ENCODE measurements at regions not wholly inside any gene's neighbourhood (a gene's known extent, or its start where the extent isn't known, plus 50 kb on each side); places are given as distances from the start of the nearest gene placed in this dataset.

DNA sequence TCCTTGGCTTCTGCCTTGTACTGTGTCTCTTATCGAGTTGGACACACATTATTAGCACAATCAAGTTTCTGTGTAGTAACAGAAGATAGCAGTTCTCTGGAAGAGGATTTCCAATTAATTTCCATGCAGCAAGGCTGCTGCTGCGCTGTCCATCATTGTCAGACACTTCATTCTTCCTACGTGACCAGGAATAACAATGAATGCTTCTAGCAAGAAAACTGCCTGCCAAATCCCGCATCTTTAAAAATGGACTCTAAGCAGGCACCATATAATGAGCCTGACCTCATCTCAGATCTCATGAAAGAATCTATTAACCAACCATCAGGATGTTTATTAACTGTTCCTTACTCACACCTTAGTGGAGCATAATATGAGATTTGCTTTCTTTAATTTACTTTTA lies 1067.7 kb upstream of the FAM98A start:
- TF ChIP-seq CTCF (IDR thresholded peaks at IDR 0.05; ENCODE audit: low read depth, low read length) (no peak), EZH2phosphoT487 (IDR thresholded peaks at IDR 0.05; ENCODE audit: low read depth) (no peak)

All from OCI-LY3 (cell line).